ENCODE measurements at regions not wholly inside any gene's neighbourhood (a gene's known extent, or its start where the extent isn't known, plus 50 kb on each side); places are given as distances from the start of the nearest gene placed in this dataset.

DNA sequence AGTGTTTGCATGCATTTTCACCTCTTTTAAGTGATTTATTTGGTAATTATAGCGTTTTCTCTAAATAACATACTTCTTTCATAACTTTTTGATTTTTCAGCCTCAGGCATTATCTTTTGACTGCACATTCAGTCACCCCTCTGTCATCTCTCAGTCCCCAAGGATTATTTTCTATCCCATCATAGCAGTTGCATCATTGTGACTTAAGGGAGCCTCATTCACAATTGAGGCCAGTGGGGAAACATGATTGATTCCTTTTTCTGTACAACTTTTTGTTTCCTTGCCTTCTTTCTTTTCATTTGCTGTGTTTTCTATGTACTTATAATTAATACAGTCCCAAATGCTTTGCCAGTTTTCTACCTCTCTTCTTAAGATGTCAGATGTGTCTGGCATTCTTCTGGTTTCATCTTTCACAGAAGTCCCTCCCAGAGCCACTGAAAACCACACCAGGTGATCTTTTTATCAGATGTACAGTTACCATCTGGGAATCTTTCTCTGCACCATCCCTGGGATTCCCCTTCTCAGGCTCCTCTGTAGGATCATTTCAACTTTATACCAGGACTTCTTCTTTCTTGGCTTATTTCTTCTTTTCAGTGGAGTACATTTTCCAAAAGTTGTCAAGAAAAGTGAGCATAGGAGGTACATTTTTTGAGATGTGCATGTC lies 151.4 kb downstream of the RAP2B start:
- ATAC-seq (ENCODE audit: insufficient read depth, low read depth) (no peak), DNase-seq (no peak)
- H3K36me3 ChIP-seq (ENCODE audit: insufficient read depth, low read length) = no peaks in the 10 kb centered on the region
- no peaks in the 10 kb centered on the region for H3K9me3 ChIP-seq (ENCODE audit: insufficient read depth, low read length, severe bottlenecking)
- H2AFZ ChIP-seq (ENCODE audit: low read depth, low read length) = no peak overlapping the region
- no peak overlapping the region for H3K4me2 ChIP-seq (ENCODE audit: insufficient read depth, low read length)
- TF ChIP-seq, protein P1, sequence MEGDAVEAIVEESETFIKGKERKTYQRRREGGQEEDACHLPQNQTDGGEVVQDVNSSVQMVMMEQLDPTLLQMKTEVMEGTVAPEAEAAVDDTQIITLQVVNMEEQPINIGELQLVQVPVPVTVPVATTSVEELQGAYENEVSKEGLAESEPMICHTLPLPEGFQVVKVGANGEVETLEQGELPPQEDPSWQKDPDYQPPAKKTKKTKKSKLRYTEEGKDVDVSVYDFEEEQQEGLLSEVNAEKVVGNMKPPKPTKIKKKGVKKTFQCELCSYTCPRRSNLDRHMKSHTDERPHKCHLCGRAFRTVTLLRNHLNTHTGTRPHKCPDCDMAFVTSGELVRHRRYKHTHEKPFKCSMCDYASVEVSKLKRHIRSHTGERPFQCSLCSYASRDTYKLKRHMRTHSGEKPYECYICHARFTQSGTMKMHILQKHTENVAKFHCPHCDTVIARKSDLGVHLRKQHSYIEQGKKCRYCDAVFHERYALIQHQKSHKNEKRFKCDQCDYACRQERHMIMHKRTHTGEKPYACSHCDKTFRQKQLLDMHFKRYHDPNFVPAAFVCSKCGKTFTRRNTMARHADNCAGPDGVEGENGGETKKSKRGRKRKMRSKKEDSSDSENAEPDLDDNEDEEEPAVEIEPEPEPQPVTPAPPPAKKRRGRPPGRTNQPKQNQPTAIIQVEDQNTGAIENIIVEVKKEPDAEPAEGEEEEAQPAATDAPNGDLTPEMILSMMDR (IDR thresholded peaks at IDR 0.05; ENCODE audit: borderline replicate concordance, extremely low read depth, low read length, poor library complexity, severe bottlenecking) = no peak
- no peak for TF ChIP-seq EZH2 (IDR thresholded peaks at IDR 0.05; ENCODE audit: borderline replicate concordance, low read depth, low read length, severe bottlenecking)
- H3K27ac ChIP-seq (ENCODE audit: low read length) = no peak overlapping the region
- no peak overlapping the region for H3K9ac ChIP-seq (ENCODE audit: low read depth, low read length)
- H3K4me1 ChIP-seq (ENCODE audit: insufficient read depth, low read length) = no peaks in the 10 kb centered on the region
- H3K27me3 ChIP-seq (ENCODE audit: insufficient read depth, low read length, poor library complexity) = no peaks in the 10 kb centered on the region
- H3K4me3 ChIP-seq (ENCODE audit: low read depth in 1 of 2, low read length in 2 of 2) = no peak overlapping the region
- H4K20me1 ChIP-seq (ENCODE audit: insufficient read depth, low read length) = no peaks in the 10 kb centered on the region
- H3K79me2 ChIP-seq (ENCODE audit: insufficient read depth, low read length) = no peaks in the 10 kb centered on the region

DNA sequence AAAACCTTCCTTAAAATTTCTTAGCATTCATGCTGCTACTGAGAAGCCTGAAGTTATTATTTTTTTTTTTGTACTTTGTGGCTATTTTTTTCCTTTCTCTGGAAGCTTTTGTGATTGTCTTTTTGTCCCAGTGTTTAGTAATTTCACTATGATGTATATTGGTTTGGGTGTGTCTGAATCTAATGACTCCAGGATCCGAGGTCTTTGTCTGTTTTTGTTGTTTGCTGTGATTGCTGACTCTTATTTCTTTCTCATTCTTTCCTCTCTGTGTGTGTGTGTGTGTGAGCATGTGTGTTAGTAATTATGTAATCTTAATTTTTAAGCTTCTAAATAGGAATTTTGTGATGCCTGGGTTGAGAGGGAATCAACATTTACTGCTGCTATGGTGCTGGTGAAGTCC lies 152.0 kb downstream of the RAP2B start:
- no peaks in the 10 kb centered on the region for H3K79me2 ChIP-seq (ENCODE audit: insufficient read depth, low read length)
- DNase-seq = no peak
- no peak overlapping the region for H3K4me2 ChIP-seq (ENCODE audit: insufficient read depth, low read length)
- no peaks in the 10 kb centered on the region for H3K9me3 ChIP-seq (ENCODE audit: insufficient read depth, low read length, severe bottlenecking)
- H3K27ac ChIP-seq (ENCODE audit: low read length) = no peak overlapping the region
- no peak overlapping the region for H2AFZ ChIP-seq (ENCODE audit: low read depth, low read length)
- TF ChIP-seq, protein P1 (IDR thresholded peaks at IDR 0.05; ENCODE audit: borderline replicate concordance, extremely low read depth, low read length, poor library complexity, severe bottlenecking) = no peak
- TF ChIP-seq EZH2 (IDR thresholded peaks at IDR 0.05; ENCODE audit: borderline replicate concordance, low read depth, low read length, severe bottlenecking) = no peak
- no peak for ATAC-seq (ENCODE audit: insufficient read depth, low read depth)
- no peak overlapping the region for H3K4me3 ChIP-seq (ENCODE audit: low read depth in 1 of 2, low read length in 2 of 2)
- H3K4me1 ChIP-seq (ENCODE audit: insufficient read depth, low read length) = no peaks in the 10 kb centered on the region
- H3K36me3 ChIP-seq (ENCODE audit: insufficient read depth, low read length) = no peaks in the 10 kb centered on the region
- no peak overlapping the region for H3K9ac ChIP-seq (ENCODE audit: low read depth, low read length)
- H4K20me1 ChIP-seq (ENCODE audit: insufficient read depth, low read length) = no peaks in the 10 kb centered on the region
- no peaks in the 10 kb centered on the region for H3K27me3 ChIP-seq (ENCODE audit: insufficient read depth, low read length, poor library complexity)

DNA sequence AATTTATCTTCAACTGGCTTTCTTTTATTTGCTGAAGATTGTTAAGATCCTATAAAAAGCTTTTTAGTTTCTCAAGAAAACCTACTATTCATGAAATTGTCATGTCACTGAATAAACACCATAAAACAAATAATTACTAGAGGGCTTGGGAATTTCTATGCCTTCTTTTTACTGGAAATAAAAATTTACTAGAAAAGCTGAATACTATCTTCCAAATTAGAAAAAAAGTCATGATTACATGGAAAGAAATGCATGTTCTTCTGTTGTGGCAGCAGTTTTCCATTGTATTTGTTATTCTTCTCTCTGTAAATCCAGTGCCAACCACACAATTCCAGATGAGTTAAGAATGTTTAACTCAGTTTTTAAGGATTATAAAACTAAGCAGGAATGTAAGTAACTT lies 153.8 kb downstream of the RAP2B start:
- H3K9me3 ChIP-seq (ENCODE audit: insufficient read depth, low read length, severe bottlenecking) = no peaks in the 10 kb centered on the region
- H3K36me3 ChIP-seq (ENCODE audit: insufficient read depth, low read length) = no peaks in the 10 kb centered on the region
- H2AFZ ChIP-seq (ENCODE audit: low read depth, low read length) = no peak overlapping the region
- H3K9ac ChIP-seq (ENCODE audit: low read depth, low read length) = no peak overlapping the region
- H3K4me1 ChIP-seq (ENCODE audit: insufficient read depth, low read length) = no peaks in the 10 kb centered on the region
- H3K4me2 ChIP-seq (ENCODE audit: insufficient read depth, low read length) = no peak overlapping the region
- TF ChIP-seq EZH2 (IDR thresholded peaks at IDR 0.05; ENCODE audit: borderline replicate concordance, low read depth, low read length, severe bottlenecking) = no peak
- TF ChIP-seq, protein P1 (IDR thresholded peaks at IDR 0.05; ENCODE audit: borderline replicate concordance, extremely low read depth, low read length, poor library complexity, severe bottlenecking) = no peak
- no peaks in the 10 kb centered on the region for H3K27me3 ChIP-seq (ENCODE audit: insufficient read depth, low read length, poor library complexity)
- DNase-seq (no peak), ATAC-seq (ENCODE audit: insufficient read depth, low read depth) (no peak)
- H3K4me3 ChIP-seq (ENCODE audit: low read depth in 1 of 2, low read length in 2 of 2) = no peak overlapping the region
- H4K20me1 ChIP-seq (ENCODE audit: insufficient read depth, low read length) = no peaks in the 10 kb centered on the region
- H3K79me2 ChIP-seq (ENCODE audit: insufficient read depth, low read length) = no peaks in the 10 kb centered on the region
- H3K27ac ChIP-seq (ENCODE audit: low read length) = no peak overlapping the region
